ENCODE measurements at regions not wholly inside any gene's neighbourhood (a gene's known extent, or its start where the extent isn't known, plus 50 kb on each side); places are given as distances from the start of the nearest gene placed in this dataset.

GRCh38 chr3:124138148-124138547 is 146.2 kb upstream of the ROPN1 start:
- no peak for DNase-seq (ENCODE audit: low read depth, low spot score)
- Histone ChIP-seq H3K36me3 (ENCODE audit: insufficient read depth, insufficient read length, low read length) (no peaks in the 10 kb centered on the region), H3K4me3 (ENCODE audit: insufficient read length, low read depth) (no peak overlapping the region), H3K4me1 (ENCODE audit: insufficient read depth, insufficient read length) (peaks cover 2% of the 10 kb centered on the region), H3K27me3 (ENCODE audit: insufficient read depth, insufficient read length) (no peaks in the 10 kb centered on the region), H3K9me3 (ENCODE audit: insufficient read depth, low read length) (no peaks in the 10 kb centered on the region), H3K9ac (ENCODE audit: insufficient read length, low read depth) (no peak overlapping the region)
- TF ChIP-seq SUZ12 (IDR thresholded peaks at IDR 0.05; ENCODE audit: extremely low read depth, insufficient read depth, insufficient read length): no peak
- TF ChIP-seq ZNF274 (IDR thresholded peaks at IDR 0.05; ENCODE audit: low read depth, low read length): no peak
- no peak for TF ChIP-seq YY1 (IDR thresholded peaks at IDR 0.05; ENCODE audit: insufficient read depth, insufficient read length)

GRCh38 chr3:124140746-124141145 is 148.8 kb upstream of the ROPN1 start:
- DNase-seq (ENCODE audit: low read depth, low spot score): no peak
- H3K9me3 ChIP-seq (ENCODE audit: insufficient read depth, low read length): no peaks in the 10 kb centered on the region
- no peaks in the 10 kb centered on the region for H3K27me3 ChIP-seq (ENCODE audit: insufficient read depth, insufficient read length)
- TF ChIP-seq YY1 (IDR thresholded peaks at IDR 0.05; ENCODE audit: insufficient read depth, insufficient read length): no peak
- no peak for TF ChIP-seq ZNF274 (IDR thresholded peaks at IDR 0.05; ENCODE audit: low read depth, low read length)
- no peak for TF ChIP-seq SUZ12 (IDR thresholded peaks at IDR 0.05; ENCODE audit: extremely low read depth, insufficient read depth, insufficient read length)
- H3K36me3 ChIP-seq (ENCODE audit: insufficient read depth, insufficient read length, low read length): no peaks in the 10 kb centered on the region
- no peak overlapping the region for H3K4me3 ChIP-seq (ENCODE audit: insufficient read length, low read depth)
- peaks cover 2% of the 10 kb centered on the region for H3K4me1 ChIP-seq (ENCODE audit: insufficient read depth, insufficient read length)
- no peak overlapping the region for H3K9ac ChIP-seq (ENCODE audit: insufficient read length, low read depth)

DNA sequence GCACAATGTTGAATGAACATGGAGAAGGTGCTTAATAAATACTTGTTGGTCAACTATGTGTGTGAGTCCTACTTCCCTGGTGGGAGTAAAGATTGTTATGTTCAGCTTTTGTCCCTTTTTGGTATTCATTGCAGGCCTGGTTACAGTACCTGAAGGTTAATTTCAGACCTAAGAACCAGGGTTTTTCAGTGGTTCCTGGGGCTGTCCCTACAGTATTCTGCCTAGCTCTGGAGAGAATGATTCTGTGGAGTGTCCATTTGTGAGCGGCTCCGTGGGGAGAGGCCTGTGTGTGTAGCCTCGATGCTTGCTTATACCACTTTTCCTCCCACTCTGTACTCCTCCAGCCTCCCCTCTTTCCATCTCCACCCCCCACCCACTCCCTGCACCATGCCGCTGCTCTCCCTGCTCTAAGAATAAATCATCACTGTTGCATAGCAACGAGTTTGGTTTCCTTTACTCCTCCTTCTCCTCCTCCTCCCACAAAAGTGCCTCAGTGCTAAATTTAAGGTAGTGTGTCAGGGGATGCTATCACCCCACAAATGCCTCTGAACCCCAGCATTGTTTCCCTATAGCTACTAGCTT is 150.6 kb upstream of the ROPN1 start:
- no peak for DNase-seq (ENCODE audit: low read depth, low spot score)
- H3K36me3 ChIP-seq (ENCODE audit: insufficient read depth, insufficient read length, low read length): no peaks in the 10 kb centered on the region
- H3K9me3 ChIP-seq (ENCODE audit: insufficient read depth, low read length): no peaks in the 10 kb centered on the region
- TF ChIP-seq ZNF274 (IDR thresholded peaks at IDR 0.05; ENCODE audit: low read depth, low read length) (no peak), YY1 (IDR thresholded peaks at IDR 0.05; ENCODE audit: insufficient read depth, insufficient read length) (no peak), SUZ12 (IDR thresholded peaks at IDR 0.05; ENCODE audit: extremely low read depth, insufficient read depth, insufficient read length) (no peak)
- no peak overlapping the region for H3K9ac ChIP-seq (ENCODE audit: insufficient read length, low read depth)
- no peak overlapping the region for H3K4me3 ChIP-seq (ENCODE audit: insufficient read length, low read depth)
- no peaks in the 10 kb centered on the region for H3K27me3 ChIP-seq (ENCODE audit: insufficient read depth, insufficient read length)
- no peaks in the 10 kb centered on the region for H3K4me1 ChIP-seq (ENCODE audit: insufficient read depth, insufficient read length)

DNA sequence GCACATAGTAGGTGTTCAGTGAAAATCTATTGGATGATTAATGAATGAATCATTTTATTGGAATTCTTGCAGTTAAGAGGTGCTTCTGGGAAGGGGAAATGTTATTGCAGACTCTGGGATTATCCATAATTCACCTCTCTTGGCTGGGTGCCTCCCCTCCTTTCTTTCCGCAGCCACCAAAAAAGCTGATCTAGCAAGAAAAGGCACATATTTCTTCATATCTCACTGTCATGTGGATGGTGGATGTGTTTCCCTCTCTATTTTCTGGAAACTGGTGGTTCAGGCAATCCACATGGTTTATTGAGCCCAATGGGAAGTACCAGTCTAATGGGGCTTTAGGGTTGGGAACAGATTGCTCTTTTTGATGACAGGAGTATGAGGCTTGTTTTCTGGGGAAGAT is 151.1 kb upstream of the ROPN1 start:
- H3K27me3 ChIP-seq (ENCODE audit: insufficient read depth, insufficient read length): no peaks in the 10 kb centered on the region
- TF ChIP-seq ZNF274 (IDR thresholded peaks at IDR 0.05; ENCODE audit: low read depth, low read length) (no peak), SUZ12 (IDR thresholded peaks at IDR 0.05; ENCODE audit: extremely low read depth, insufficient read depth, insufficient read length) (no peak), YY1 (IDR thresholded peaks at IDR 0.05; ENCODE audit: insufficient read depth, insufficient read length) (no peak)

DNA sequence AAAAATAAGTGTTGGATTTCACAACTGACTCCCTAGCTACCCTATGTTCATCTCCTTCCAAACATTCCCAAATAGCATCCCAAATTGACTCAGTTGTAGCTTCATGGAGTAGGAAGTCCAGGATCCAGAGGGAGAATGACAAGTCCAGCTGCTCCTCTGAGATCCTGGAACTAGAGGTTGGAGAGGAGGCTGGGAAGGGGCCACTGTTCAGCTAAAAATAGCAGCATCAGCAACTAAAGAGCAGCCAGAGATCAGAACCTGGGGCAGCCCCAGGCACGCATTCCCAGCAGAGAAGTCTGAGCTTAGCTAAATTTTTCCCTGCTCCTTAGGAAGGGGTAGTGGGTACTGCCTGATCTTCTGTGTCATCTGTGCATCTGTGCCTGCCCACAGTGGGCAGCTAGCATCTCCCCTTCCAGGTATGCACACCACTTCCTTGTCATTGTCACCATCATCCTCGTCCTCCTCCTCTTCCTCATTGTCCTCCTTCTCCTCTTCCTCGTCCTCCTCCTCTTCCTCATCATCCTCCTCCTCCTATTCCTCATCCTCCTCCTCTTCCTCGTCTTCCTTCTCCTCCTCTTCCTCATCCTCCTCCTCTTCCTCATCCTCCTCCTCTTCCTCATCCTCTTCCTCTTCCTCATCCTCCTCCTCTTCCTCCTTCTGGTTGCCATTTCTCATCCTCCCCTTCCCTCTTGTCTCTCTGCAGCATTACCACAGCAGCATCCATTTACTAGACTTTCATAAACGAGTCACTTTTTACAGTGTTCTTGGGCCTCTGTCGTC is 152.3 kb upstream of the ROPN1 start:
- no peak for DNase-seq (ENCODE audit: low read depth, low spot score)
- Histone ChIP-seq H3K27me3 (ENCODE audit: insufficient read depth, insufficient read length) (no peaks in the 10 kb centered on the region), H3K4me3 (ENCODE audit: insufficient read length, low read depth) (no peak overlapping the region), H3K9me3 (ENCODE audit: insufficient read depth, low read length) (no peaks in the 10 kb centered on the region), H3K4me1 (ENCODE audit: insufficient read depth, insufficient read length) (no peaks in the 10 kb centered on the region), H3K36me3 (ENCODE audit: insufficient read depth, insufficient read length, low read length) (no peaks in the 10 kb centered on the region), H3K9ac (ENCODE audit: insufficient read length, low read depth) (no peak overlapping the region)
- TF ChIP-seq YY1 (IDR thresholded peaks at IDR 0.05; ENCODE audit: insufficient read depth, insufficient read length) (no peak), SUZ12 (IDR thresholded peaks at IDR 0.05; ENCODE audit: extremely low read depth, insufficient read depth, insufficient read length) (no peak), ZNF274 (IDR thresholded peaks at IDR 0.05; ENCODE audit: low read depth, low read length) (no peak)

More for the DNA sequence above, 151.1 kb upstream of the ROPN1 start:
- Histone ChIP-seq H3K9ac (ENCODE audit: insufficient read length, low read depth) (no peak overlapping the region), H3K4me1 (ENCODE audit: insufficient read depth, insufficient read length) (no peaks in the 10 kb centered on the region), H3K4me3 (ENCODE audit: insufficient read length, low read depth) (no peak overlapping the region), H3K9me3 (ENCODE audit: insufficient read depth, low read length) (no peaks in the 10 kb centered on the region), H3K36me3 (ENCODE audit: insufficient read depth, insufficient read length, low read length) (no peaks in the 10 kb centered on the region)
- DNase-seq (ENCODE audit: low read depth, low spot score): no peak

- no peak for DNase-seq (ENCODE audit: low read depth, low spot score)
- TF ChIP-seq YY1 (IDR thresholded peaks at IDR 0.05; ENCODE audit: insufficient read depth, insufficient read length): no peak
- no peak for TF ChIP-seq SUZ12 (IDR thresholded peaks at IDR 0.05; ENCODE audit: extremely low read depth, insufficient read depth, insufficient read length)
- TF ChIP-seq ZNF274 (IDR thresholded peaks at IDR 0.05; ENCODE audit: low read depth, low read length): no peak
- H3K9ac ChIP-seq (ENCODE audit: insufficient read length, low read depth): no peak overlapping the region
- H3K4me1 ChIP-seq (ENCODE audit: insufficient read depth, insufficient read length): no peaks in the 10 kb centered on the region
- no peak overlapping the region for H3K4me3 ChIP-seq (ENCODE audit: insufficient read length, low read depth)
- H3K27me3 ChIP-seq (ENCODE audit: insufficient read depth, insufficient read length): no peaks in the 10 kb centered on the region
- no peaks in the 10 kb centered on the region for H3K9me3 ChIP-seq (ENCODE audit: insufficient read depth, low read length)
- H3K36me3 ChIP-seq (ENCODE audit: insufficient read depth, insufficient read length, low read length): no peaks in the 10 kb centered on the region
Measured at GRCh38 chr3:124147429-124147828, 155.5 kb upstream of the ROPN1 start.

- no peaks in the 10 kb centered on the region for H3K9me3 ChIP-seq (ENCODE audit: insufficient read depth, low read length)
- no peak for DNase-seq (ENCODE audit: low read depth, low spot score)
- no peak overlapping the region for H3K4me3 ChIP-seq (ENCODE audit: insufficient read length, low read depth)
- no peaks in the 10 kb centered on the region for H3K4me1 ChIP-seq (ENCODE audit: insufficient read depth, insufficient read length)
- no peaks in the 10 kb centered on the region for H3K27me3 ChIP-seq (ENCODE audit: insufficient read depth, insufficient read length)
- TF ChIP-seq SUZ12 (IDR thresholded peaks at IDR 0.05; ENCODE audit: extremely low read depth, insufficient read depth, insufficient read length) (no peak), YY1 (IDR thresholded peaks at IDR 0.05; ENCODE audit: insufficient read depth, insufficient read length) (no peak)
- no peak overlapping the region for H3K9ac ChIP-seq (ENCODE audit: insufficient read length, low read depth)
- H3K36me3 ChIP-seq (ENCODE audit: insufficient read depth, insufficient read length, low read length): no peaks in the 10 kb centered on the region
Measured at GRCh38 chr3:124147946-124148345, 156.0 kb upstream of the ROPN1 start.
